NB4 (cell line): ENCODE measurements at regions not wholly inside any gene's neighbourhood (a gene's known extent, or its start where the extent isn't known, plus 50 kb on each side); places are given as distances from the start of the nearest gene placed in this dataset.

ENCODE experiments used
- DNase-seq: peaks from one replicate; pipeline ENCODE4 v3.0.0; 2010; ENCODE audit warnings: low read depth
- H3K4me3 ChIP-seq: one replicate; pipeline ENCODE4 v1.5.1; 2011; ENCODE audit warnings: mild to moderate bottlenecking, low read depth, low read length, moderate library complexity
- MAX ChIP-seq: IDR thresholded peaks from 2 replicates; pipeline ENCODE4 v1.6.1; 2011; ENCODE audit warnings: low read depth, low read length
- MYC ChIP-seq: IDR thresholded peaks from 2 replicates; pipeline ENCODE4 v1.6.1; 2011; ENCODE audit warnings: low read depth, low read length
- POLR2A ChIP-seq: IDR thresholded peaks from 2 replicates; pipeline ENCODE4 v1.6.1; 2011; ENCODE audit warnings: mild to moderate bottlenecking; ENCODE audit not compliant: insufficient read length; ENCODE audit errors: extremely low read depth
- TF ChIP-seq, protein P1 (sequence below): IDR thresholded peaks from one replicate; pipeline ENCODE4 v1.5.1; 2012; ENCODE audit warnings: low read depth, low read length

- DNase-seq: peak; percentile 31
- H3K4me3 ChIP-seq: no peak overlapping the region
- TF ChIP-seq, protein P1, sequence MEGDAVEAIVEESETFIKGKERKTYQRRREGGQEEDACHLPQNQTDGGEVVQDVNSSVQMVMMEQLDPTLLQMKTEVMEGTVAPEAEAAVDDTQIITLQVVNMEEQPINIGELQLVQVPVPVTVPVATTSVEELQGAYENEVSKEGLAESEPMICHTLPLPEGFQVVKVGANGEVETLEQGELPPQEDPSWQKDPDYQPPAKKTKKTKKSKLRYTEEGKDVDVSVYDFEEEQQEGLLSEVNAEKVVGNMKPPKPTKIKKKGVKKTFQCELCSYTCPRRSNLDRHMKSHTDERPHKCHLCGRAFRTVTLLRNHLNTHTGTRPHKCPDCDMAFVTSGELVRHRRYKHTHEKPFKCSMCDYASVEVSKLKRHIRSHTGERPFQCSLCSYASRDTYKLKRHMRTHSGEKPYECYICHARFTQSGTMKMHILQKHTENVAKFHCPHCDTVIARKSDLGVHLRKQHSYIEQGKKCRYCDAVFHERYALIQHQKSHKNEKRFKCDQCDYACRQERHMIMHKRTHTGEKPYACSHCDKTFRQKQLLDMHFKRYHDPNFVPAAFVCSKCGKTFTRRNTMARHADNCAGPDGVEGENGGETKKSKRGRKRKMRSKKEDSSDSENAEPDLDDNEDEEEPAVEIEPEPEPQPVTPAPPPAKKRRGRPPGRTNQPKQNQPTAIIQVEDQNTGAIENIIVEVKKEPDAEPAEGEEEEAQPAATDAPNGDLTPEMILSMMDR: no peak
- TF ChIP-seq MYC: no peak
- no peak for TF ChIP-seq MAX
- TF ChIP-seq POLR2A: no peak
These were observed 420.9 kb downstream of the PRDM2 start for GRCh38 chr1:14120895-14121294.

DNA sequence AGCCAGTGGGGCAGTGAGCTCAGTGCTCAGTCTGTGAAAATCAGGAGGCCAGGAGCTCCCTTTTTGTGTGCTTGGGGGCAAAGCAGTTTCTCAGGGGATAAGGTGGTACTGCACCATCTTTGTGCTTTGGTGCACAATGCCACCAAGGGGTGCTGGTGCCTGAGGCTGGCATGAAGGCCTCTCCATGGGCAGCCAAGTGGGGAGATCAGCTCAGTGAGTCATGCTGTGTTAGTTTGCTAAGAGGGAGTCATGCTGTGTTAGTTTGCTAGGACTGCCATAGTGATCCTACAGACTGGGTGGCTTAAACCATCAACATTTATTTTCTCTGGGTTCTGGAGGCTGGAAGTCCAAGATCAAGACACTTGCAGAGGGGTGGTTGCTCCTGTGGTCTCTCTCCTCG is 428.1 kb downstream of the PRDM2 start:
- H3K4me3 ChIP-seq: no peak overlapping the region
- TF ChIP-seq POLR2A (no peak), MYC (no peak), MAX (no peak)
- TF ChIP-seq, protein P1: no peak
- DNase-seq: no peak

GRCh38 chr1:14129009-14129408 is 429.0 kb downstream of the PRDM2 start:
- no peak for DNase-seq
- TF ChIP-seq POLR2A: no peak
- TF ChIP-seq MYC: no peak
- TF ChIP-seq MAX: no peak
- TF ChIP-seq, protein P1: no peak

GRCh38 chr1:14135070-14135469 is 435.1 kb downstream of the PRDM2 start:
- H3K4me3 ChIP-seq: no peak overlapping the region
- no peak for DNase-seq
- TF ChIP-seq MAX: no peak
- no peak for TF ChIP-seq MYC
- no peak for TF ChIP-seq POLR2A
- TF ChIP-seq, protein P1: no peak

More at GRCh38 chr1:14129009-14129408, 429.0 kb downstream of the PRDM2 start:
- no peak overlapping the region for H3K4me3 ChIP-seq

DNA sequence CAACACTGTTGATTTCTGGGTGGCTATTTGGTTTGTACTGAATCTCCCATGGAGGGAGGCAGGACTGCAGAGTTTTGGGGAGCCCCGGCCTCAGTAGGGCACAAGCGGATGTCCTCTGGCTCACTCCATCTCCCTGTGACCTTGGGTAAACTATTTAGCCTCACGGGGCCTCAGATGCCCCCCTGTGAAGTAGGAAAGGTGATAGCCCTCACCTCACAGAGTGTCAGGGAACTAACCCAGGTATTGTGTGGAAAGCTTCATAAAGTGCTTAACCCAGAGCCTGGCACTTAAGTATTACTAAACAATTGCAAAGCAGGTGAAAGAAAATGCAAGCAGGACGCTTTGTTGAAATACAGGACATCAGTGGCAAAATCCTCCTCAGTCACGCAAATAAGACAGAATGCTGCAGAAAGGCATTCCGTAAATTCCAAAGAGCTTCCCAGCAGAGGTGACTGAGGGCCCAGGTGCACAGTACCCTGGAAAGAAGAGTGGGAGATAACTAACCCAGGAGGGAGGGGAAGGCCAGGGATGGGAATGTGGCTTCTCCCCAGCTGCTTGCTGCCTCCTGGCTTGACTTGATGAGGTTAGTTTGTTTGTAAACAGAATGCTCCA is 436.3 kb downstream of the PRDM2 start:
- no peak for DNase-seq
- H3K4me3 ChIP-seq: no peak overlapping the region
- TF ChIP-seq MAX (no peak), MYC (no peak), POLR2A (no peak)
- TF ChIP-seq, protein P1: no peak

- DNase-seq: no peak
- H3K4me3 ChIP-seq: no peak overlapping the region
- TF ChIP-seq MAX (no peak), MYC (no peak), POLR2A (no peak)
- TF ChIP-seq, protein P1: no peak
These were observed 436.9 kb downstream of the PRDM2 start for GRCh38 chr1:14136881-14137280.
